ENCODE measurements at regions not wholly inside any gene's neighbourhood (a gene's known extent, or its start where the extent isn't known, plus 50 kb on each side); places are given as distances from the start of the nearest gene placed in this dataset.

DNA sequence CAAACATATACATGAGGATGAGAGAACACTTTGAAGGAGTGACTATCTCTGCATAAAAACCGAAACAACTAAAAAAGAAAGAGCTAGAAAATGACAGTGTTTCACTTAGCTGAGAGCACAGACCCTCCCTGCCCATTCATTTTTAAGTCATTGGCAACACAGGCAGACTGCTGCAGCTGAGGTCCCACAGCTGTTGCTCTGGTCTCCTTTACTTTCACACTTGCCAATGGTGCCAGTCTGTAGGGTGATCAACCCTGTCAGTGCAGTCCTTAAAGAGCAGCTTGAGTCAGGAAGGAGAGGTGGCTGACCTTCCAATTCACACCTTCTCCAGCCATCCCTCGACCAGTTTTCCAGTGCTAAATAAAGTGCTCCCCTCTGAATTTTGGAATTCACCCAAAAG lies 508.3 kb upstream of the CCNG1 start:
- Histone ChIP-seq H3K9me3 (replicated peaks; ENCODE audit: control insufficient read depth, insufficient read depth, low read length) (no peaks in the 10 kb centered on the region), H3K27me3 (ENCODE audit: control insufficient read depth in 2 of 2, insufficient read depth in 2 of 2, low read length in 2 of 2) (no peaks in the 10 kb centered on the region), H3K4me3 (replicated peaks in 1 of 3; ENCODE audit: insufficient read depth in 1 of 3, low read depth in 1 of 3, low read length in 3 of 3) (no peak overlapping the region), H2AFZ (ENCODE audit: low read depth, low read length) (no peak overlapping the region), H3K4me1 (ENCODE audit: control insufficient read depth, extremely low read depth, insufficient read depth, low read length) (no peaks in the 10 kb centered on the region), H3K9ac (replicated peaks; ENCODE audit: extremely low read depth, insufficient read depth, low read length) (no peak overlapping the region), H3K4me2 (ENCODE audit: insufficient read depth, low read length) (no peak overlapping the region), H3K9me1 (replicated peaks; ENCODE audit: control insufficient read depth, extremely low read depth, insufficient read depth, low read length) (no peaks in the 10 kb centered on the region), H4K20me1 (replicated peaks; ENCODE audit: control insufficient read depth, extremely low read depth, insufficient read depth, low read length) (no peaks in the 10 kb centered on the region), H3K79me2 (ENCODE audit: control insufficient read depth, insufficient read depth, low read length) (no peaks in the 10 kb centered on the region), H3K27ac (ENCODE audit: insufficient read depth, low read depth, low read length) (no peak overlapping the region), H3K36me3 (ENCODE audit: control insufficient read depth in 2 of 2, extremely low read depth in 1 of 2, insufficient read depth in 2 of 2, low read length in 2 of 2) (no peaks in the 10 kb centered on the region)
- no TSS peak for BruUV-seq (replicated peaks)
- dilution Hi-C loops (cut with MboI; ENCODE audit: extremely low pct_ligation_motif_present, low sequenced_read_pairs) (no loop called here), intact Hi-C loops (cut with micrococcal nuclease) (no loop called here)
- DNase-seq (ENCODE audit: low read depth, low spot score) = no peak
- FAIRE-seq = no peak
- ChIA-PET CTCF (no interaction called here), POLR2A (no interaction called here)
- TF ChIP-seq FOS (IDR thresholded peaks at IDR 0.05; ENCODE audit: borderline replicate concordance, insufficient read depth, low read length) = no peak
- TF ChIP-seq, protein P1, sequence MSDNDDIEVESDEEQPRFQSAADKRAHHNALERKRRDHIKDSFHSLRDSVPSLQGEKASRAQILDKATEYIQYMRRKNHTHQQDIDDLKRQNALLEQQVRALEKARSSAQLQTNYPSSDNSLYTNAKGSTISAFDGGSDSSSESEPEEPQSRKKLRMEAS (IDR thresholded peaks at IDR 0.05; ENCODE audit: insufficient read depth, insufficient read length) = no peak
- no peak for TF ChIP-seq POLR2AphosphoS5 (IDR thresholded peaks at IDR 0.05; ENCODE audit: insufficient read depth, low read depth, low read length)

GRCh38 chr5:162931501-162931900 lies 505.9 kb upstream of the CCNG1 start:
- no peaks in the 10 kb centered on the region for H3K9me1 ChIP-seq (replicated peaks; ENCODE audit: control insufficient read depth, extremely low read depth, insufficient read depth, low read length)
- H3K79me2 ChIP-seq (ENCODE audit: control insufficient read depth, insufficient read depth, low read length) = no peaks in the 10 kb centered on the region
- no peaks in the 10 kb centered on the region for H3K27me3 ChIP-seq (ENCODE audit: control insufficient read depth in 2 of 2, insufficient read depth in 2 of 2, low read length in 2 of 2)
- H3K4me1 ChIP-seq (ENCODE audit: control insufficient read depth, extremely low read depth, insufficient read depth, low read length) = no peaks in the 10 kb centered on the region
- dilution Hi-C loops (cut with MboI; ENCODE audit: extremely low pct_ligation_motif_present, low sequenced_read_pairs) = no loop called here
- no peak overlapping the region for H3K9ac ChIP-seq (replicated peaks; ENCODE audit: extremely low read depth, insufficient read depth, low read length)
- H3K4me3 ChIP-seq (replicated peaks in 1 of 3; ENCODE audit: insufficient read depth in 1 of 3, low read depth in 1 of 3, low read length in 3 of 3) = no peak overlapping the region
- DNase-seq (ENCODE audit: low read depth, low spot score) = no peak
- BruUV-seq (replicated peaks) = no TSS peak
- H3K27ac ChIP-seq (ENCODE audit: insufficient read depth, low read depth, low read length) = no peak overlapping the region
- H2AFZ ChIP-seq (ENCODE audit: low read depth, low read length) = no peak overlapping the region
- ChIA-PET POLR2A (no interaction called here), CTCF (no interaction called here)
- no peaks in the 10 kb centered on the region for H3K36me3 ChIP-seq (ENCODE audit: control insufficient read depth in 2 of 2, extremely low read depth in 1 of 2, insufficient read depth in 2 of 2, low read length in 2 of 2)
- intact Hi-C loops (cut with micrococcal nuclease) = no loop called here
- H4K20me1 ChIP-seq (replicated peaks; ENCODE audit: control insufficient read depth, extremely low read depth, insufficient read depth, low read length) = no peaks in the 10 kb centered on the region
- H3K4me2 ChIP-seq (ENCODE audit: insufficient read depth, low read length) = no peak overlapping the region
- H3K9me3 ChIP-seq (replicated peaks; ENCODE audit: control insufficient read depth, insufficient read depth, low read length) = peaks cover 3% of the 10 kb centered on the region
- FAIRE-seq = no peak
- TF ChIP-seq POLR2AphosphoS5 (IDR thresholded peaks at IDR 0.05; ENCODE audit: insufficient read depth, low read depth, low read length) (no peak), EZH2 (IDR thresholded peaks at IDR 0.05; ENCODE audit: borderline replicate concordance, low read depth, low read length, severe bottlenecking) (no peak), GATA2 (IDR thresholded peaks at IDR 0.05; ENCODE audit: insufficient read depth, insufficient read length, low read depth, low read length) (no peak), MYC (IDR thresholded peaks at IDR 0.05; ENCODE audit: low read depth, low read length) (no peak), POLR2A (IDR thresholded peaks at IDR 0.05; ENCODE audit: low read depth, low read length) (no peak), JUN (IDR thresholded peaks at IDR 0.05; ENCODE audit: borderline replicate concordance, insufficient read depth, insufficient read length, low read depth) (no peak), FOS (IDR thresholded peaks at IDR 0.05; ENCODE audit: borderline replicate concordance, insufficient read depth, low read length) (no peak)
- TF ChIP-seq, protein P2, sequence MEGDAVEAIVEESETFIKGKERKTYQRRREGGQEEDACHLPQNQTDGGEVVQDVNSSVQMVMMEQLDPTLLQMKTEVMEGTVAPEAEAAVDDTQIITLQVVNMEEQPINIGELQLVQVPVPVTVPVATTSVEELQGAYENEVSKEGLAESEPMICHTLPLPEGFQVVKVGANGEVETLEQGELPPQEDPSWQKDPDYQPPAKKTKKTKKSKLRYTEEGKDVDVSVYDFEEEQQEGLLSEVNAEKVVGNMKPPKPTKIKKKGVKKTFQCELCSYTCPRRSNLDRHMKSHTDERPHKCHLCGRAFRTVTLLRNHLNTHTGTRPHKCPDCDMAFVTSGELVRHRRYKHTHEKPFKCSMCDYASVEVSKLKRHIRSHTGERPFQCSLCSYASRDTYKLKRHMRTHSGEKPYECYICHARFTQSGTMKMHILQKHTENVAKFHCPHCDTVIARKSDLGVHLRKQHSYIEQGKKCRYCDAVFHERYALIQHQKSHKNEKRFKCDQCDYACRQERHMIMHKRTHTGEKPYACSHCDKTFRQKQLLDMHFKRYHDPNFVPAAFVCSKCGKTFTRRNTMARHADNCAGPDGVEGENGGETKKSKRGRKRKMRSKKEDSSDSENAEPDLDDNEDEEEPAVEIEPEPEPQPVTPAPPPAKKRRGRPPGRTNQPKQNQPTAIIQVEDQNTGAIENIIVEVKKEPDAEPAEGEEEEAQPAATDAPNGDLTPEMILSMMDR (IDR thresholded peaks at IDR 0.05; ENCODE audit: extremely low read depth in 1 of 2, insufficient read depth in 1 of 2, low read depth in 1 of 2, low read length in 2 of 2) = no peak
- TF ChIP-seq, protein P1 (IDR thresholded peaks at IDR 0.05; ENCODE audit: insufficient read depth, insufficient read length) = no peak

All from endothelial cell of umbilical vein (primary cell).